Psoas muscle (tissue), 7 donors: ENCODE measurements at regions not wholly inside any gene's neighbourhood (a gene's known extent, or its start where the extent isn't known, plus 50 kb on each side); places are given as distances from the start of the nearest gene placed in this dataset.

ENCODE experiments used
- ATAC-seq, 4 donors: fragments of 200-7000 bp; cut with Tn5 transposase; one replicate each; pipeline ENCODE4 v1.9.1; 2020; ENCODE audit warnings: moderate library complexity in 3 of 4, mild to moderate bottlenecking in 2 of 4
- DNase-seq, 2 donors: peaks; one replicate each; pipeline ENCODE4 v3.0.0-alpha.2; 2020
- H3K27ac ChIP-seq: fragments of 200-600 bp; one replicate; pipeline ENCODE4 v1.8.0; 2022
- H3K27me3 ChIP-seq, 3 donors: fragments of 200-600 bp in 1 of 3; one replicate each; pipeline versions ENCODE4 v1.6.1 to v1.8.0; 2013 to 2022; ENCODE audit warnings: low read length in 2 of 3, mild to moderate bottlenecking in 2 of 3, moderate library complexity in 1 of 3; ENCODE audit not compliant: insufficient read depth in 3 of 3
- H3K36me3 ChIP-seq, 2 donors: fragments of 200-600 bp in 1 of 2; one replicate each; pipeline versions ENCODE4 v1.6.1 to v1.8.0; 2013 to 2022; ENCODE audit warnings: low read depth in 1 of 2, mild to moderate bottlenecking in 1 of 2, moderate library complexity in 1 of 2; ENCODE audit not compliant: insufficient read depth in 1 of 2
- H3K4me1 ChIP-seq: fragments of 200-600 bp; one replicate; pipeline ENCODE4 v1.8.0; 2022
- H3K4me3 ChIP-seq: fragments of 200-600 bp; one replicate; pipeline ENCODE4 v1.8.0; 2022; ENCODE audit warnings: mild to moderate bottlenecking
- H3K9me3 ChIP-seq: fragments of 200-600 bp; one replicate; pipeline ENCODE4 v1.8.0; 2022
- CTCF ChIP-seq: fragments of 200-600 bp; IDR thresholded peaks from one replicate; pipeline ENCODE4 v1.8.0; 2022; ENCODE audit warnings: antibody characterized with exemption
- WGBS, 3 donors: extraction: QIAGEN DNeasy Blood & Tissue Kit; methylation state at CpG; one replicate each; pipeline versions ENCODE4 v1.1.6 to v1.1.7; 2013; 5-methylcytosine and 5-hydroxymethylcytosine counted together
- intact Hi-C, 2 donors: fragments of 100-400 bp; cut with DNase I; formaldehyde crosslinking; loops; one replicate each; pipeline versions ENCODE4 v1.11.0 to v1.14.2; 2022
- donor health status: healthy with polysubstance abuse.
- donor health status: DM: no; HTN: no; CAD: no; lungs with moderate emphysema.
- donor health status: Bipolar disorder and iron deficiency.
- donor health status: healthy.
- donor health status: DM: yes; HTN: yes; CAD: no.
- donor health status: DM: no; HTN: no; CAD: no.
- donor health status: DM: yes; HTN: yes; CAD: no.

DNA sequence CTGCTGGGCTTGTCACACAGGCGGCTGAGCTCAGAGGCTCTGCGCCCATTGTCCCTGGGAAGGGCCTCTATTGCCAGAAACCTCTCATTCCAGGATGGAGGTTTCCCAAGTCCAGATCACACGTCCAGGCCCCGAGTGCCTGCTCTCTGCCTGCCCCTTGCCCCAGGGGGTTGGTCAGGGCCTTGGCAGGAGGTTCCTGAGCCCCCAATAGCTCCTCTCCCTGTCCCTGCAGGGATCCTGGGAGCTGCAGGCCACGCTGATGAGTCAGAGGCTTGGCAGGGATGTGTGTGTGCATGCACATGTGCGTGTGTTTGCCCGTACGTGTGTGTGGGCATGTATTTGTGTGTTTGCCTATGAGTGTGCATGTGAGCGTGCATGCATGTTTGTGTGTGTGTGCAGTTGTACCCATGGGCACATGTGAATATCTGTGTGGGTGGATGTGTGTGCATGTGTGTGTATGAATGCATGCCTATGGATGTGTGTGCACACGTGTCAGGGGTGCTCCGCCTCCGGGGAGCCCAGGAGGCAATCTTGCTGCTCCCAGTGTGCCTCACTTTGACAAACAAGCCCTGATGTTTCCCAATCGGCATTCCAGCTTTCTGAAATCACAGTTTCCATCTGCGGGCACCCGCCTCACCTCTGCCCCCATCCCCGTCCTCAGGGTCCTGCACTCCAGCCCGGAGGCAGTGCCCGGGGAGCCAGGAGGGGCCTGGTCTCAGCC is 98.4 kb upstream of the GSE1 start:
- Histone ChIP-seq H3K27ac (peak overlapping the region; percentile 46), H3K4me1 (peaks cover 16% of the 10 kb centered on the region), H3K9me3 (no peaks in the 10 kb centered on the region), H3K4me3 (no peak overlapping the region), H3K27me3 (no peaks in the 10 kb centered on the region), H3K36me3 (no peaks in the 10 kb centered on the region)
- no peak for TF ChIP-seq CTCF
- DNase-seq = peak; percentile 70 to 85
- peak; percentile 67 to 87 (median 76) for ATAC-seq
- intact Hi-C loops = no loop called here
- WGBS, 3 donors = 25 to 30% (median 30%) methylated on average over 17 to 18 of the region's 18 CpGs

- intact Hi-C loops = no loop called here
- Histone ChIP-seq H3K4me3 (no peak overlapping the region), H3K4me1 (peaks cover 16% of the 10 kb centered on the region), H3K36me3 (no peaks in the 10 kb centered on the region), H3K27ac (no peak overlapping the region), H3K9me3 (no peaks in the 10 kb centered on the region), H3K27me3 (no peaks in the 10 kb centered on the region)
- ATAC-seq = peak in 2 of 4 donors; percentile 3 to 13
- TF ChIP-seq CTCF = no peak
- DNase-seq = no peak
- 66 to 74% (median 74%) methylated on average over 13 of the region's 13 CpGs for WGBS, 3 donors
These were observed 97.8 kb upstream of the GSE1 start for GRCh38 chr16:85515319-85515745.

- DNase-seq (no peak), ATAC-seq (no peak)
- Histone ChIP-seq H3K4me1 (peaks cover 16% of the 10 kb centered on the region), H3K9me3 (no peaks in the 10 kb centered on the region), H3K4me3 (no peak overlapping the region), H3K27ac (no peak overlapping the region), H3K36me3 (no peaks in the 10 kb centered on the region), H3K27me3 (no peaks in the 10 kb centered on the region)
- intact Hi-C loops = no loop called here
- WGBS, 3 donors = 83 to 93% (median 85%) methylated on average over 11 to 12 of the region's 12 CpGs
- no peak for TF ChIP-seq CTCF
These were observed 97.2 kb upstream of the GSE1 start for GRCh38 chr16:85515830-85516397.

DNA sequence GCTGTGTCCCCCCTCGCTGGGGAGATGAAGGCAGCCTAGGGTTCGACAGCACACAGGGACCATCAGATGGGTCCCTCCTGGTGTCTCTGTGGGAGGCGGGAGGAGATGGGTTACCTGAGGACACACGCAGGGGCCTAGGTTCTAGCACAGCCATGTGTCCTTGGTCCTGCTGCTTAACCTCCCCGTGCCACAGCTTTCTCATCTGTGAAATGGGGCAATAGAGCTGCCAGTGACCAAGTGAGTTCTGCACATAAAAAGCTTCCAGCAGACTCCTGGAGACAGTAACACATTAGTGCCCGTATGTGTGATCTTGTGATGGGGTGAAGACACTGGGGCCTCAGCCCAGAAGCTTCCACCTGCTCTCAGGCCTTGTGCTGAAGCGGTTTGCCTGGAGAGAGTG is 96.0 kb upstream of the GSE1 start:
- TF ChIP-seq CTCF = no peak
- Histone ChIP-seq H3K36me3 (no peaks in the 10 kb centered on the region), H3K4me1 (peaks cover 16% of the 10 kb centered on the region), H3K9me3 (no peaks in the 10 kb centered on the region), H3K27ac (no peak overlapping the region), H3K4me3 (no peak overlapping the region), H3K27me3 (no peaks in the 10 kb centered on the region)
- intact Hi-C loops = no loop called here
- ATAC-seq (no peak), DNase-seq (no peak)
- WGBS, 3 donors = 98% methylated on average over 7 of the region's 7 CpGs
